GM19324 (cell line): ENCODE measurements at regions not wholly inside any gene's neighbourhood (a gene's known extent, or its start where the extent isn't known, plus 50 kb on each side); places are given as distances from the start of the nearest gene placed in this dataset.

Experiments used
- ATAC-seq: cut with Tn5 transposase; IDR thresholded peaks from one replicate; pipeline ENCODE4 v1.9.1; 2021; ENCODE audit warnings: mild to moderate bottlenecking, moderate library complexity; ENCODE audit not compliant: unreplicated experiment, low FRiP score

DNA sequence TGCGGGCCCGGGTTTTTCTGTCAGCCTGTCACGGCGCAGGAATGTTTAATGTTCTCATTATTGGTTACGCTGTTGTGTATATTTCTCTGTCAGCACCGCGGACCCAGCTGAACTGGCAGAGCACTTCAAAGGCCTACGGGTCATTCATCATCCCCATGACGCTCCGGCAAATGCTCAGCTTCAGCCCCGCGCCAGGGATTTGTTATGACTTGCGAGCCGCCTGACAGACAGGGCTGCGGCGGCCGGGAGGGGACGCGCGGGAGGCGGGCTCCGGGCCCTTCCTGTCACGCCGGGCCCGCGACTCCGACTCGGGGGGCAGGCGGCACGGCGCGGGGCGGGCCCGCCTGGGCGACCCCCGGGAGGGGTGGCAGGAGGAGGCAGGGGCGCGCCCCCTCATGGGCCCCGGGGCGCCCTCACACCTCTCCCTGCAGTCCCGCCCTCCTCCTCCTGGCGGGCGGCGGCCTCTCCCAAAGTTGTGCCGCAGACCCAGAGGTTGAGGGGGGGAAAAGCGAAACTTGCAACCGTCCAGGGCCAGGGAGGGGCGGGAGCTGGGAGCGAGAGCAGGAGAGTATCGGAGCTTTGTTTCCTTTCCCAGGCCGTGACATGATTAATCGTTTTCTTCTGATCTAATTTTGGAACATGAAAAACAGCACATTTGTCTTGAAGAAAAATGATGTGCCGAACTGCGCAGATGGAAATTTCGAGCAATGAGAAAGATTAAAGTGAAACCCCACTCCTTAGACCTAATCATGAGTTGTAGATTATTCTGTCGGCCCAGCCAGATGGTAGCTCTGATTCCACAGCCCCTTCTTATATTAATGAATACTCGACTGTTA, 59.3 kb upstream of the COMTD1 start:
- peak; percentile 75 for ATAC-seq

DNA sequence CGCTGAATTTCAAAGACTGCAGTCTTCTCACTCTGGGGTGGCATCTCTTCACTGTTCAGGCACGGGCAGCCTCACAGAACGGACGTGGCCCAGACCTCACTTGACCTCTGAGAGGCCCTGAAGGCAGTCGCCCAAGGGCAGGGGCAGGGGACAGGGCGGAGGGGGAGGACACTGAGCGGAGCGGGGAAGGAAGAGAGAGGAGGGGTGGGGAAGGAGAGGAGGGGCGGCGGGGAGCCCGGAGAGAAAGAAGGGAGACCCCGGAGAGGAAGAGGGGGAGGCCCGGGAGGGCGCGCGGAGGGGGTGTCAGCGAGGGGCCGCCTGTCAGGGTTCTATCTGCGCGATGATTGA, 58.7 kb upstream of the COMTD1 start:
- ATAC-seq, result no peak

DNA sequence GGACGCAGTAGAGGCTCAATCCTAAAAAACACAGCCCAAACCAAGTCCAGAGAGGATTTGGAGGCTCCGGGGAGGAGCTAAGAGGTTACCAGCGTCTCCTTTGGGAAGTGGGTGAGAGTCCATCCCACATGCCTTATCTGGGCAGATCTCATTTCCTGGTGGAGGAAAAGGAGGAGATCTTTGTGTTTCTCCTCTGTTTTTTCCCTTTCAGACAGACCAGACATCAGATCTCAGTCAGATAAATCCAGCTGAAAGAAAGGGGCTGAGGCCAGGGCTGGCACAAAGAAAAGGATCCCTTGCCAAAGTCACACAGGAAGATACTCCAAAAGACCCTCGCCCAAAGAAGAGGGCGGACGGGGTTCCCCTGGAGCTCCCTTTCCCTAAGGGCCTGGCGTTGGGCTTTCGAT, 58.3 kb upstream of the COMTD1 start:
- ATAC-seq, result no peak

DNA sequence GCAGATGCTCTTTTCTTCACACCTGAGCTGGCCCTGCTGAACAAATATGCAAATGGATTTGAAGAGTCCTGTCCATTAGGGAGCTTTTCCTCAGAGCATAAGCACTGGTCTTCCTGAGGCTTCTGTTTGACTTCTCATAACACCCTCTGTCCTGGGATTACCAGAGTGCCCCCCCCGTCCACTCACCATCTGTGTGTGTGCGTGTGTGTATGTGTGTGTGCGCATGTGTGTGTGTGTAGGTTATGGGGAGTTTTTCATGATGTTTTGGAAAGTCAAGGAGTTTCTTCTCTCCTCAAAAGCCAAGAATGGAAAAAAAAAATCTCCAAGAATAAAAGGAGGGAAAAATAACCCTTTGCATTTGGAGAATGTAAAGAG, 57.7 kb upstream of the COMTD1 start:
- no peak for ATAC-seq

DNA sequence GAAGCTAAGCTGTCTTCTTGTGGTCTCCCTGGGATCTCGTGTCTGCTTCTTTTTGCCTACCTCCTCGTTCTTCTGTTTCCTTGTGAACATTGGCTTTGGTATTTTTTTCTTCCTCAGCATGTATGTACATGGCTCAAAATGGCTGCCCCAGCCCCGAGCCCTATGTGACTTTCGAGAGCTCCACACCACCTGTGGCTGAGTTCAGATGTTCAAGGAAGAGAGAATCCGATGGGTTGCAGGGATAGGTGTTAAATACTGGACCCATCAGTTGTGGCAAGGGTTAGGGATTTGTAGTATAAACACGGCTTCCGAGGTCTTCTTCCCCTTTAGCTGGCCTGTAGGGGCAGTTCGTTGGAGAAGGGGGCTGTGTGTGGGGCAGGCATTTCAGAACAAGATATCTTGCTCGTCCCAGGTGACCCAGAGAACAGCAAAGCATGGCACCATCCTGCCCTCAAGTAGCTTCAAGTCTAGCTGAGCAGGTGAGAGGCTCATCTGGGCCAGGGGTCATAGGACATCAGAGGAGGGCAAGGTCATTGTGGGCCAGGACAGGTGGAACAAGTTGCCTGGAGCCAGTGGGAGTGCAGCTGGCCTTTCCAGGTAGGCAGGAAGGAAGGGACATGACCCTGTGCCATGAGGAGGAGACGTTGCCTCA, 57.2 kb upstream of the COMTD1 start:
- ATAC-seq, result no peak

DNA sequence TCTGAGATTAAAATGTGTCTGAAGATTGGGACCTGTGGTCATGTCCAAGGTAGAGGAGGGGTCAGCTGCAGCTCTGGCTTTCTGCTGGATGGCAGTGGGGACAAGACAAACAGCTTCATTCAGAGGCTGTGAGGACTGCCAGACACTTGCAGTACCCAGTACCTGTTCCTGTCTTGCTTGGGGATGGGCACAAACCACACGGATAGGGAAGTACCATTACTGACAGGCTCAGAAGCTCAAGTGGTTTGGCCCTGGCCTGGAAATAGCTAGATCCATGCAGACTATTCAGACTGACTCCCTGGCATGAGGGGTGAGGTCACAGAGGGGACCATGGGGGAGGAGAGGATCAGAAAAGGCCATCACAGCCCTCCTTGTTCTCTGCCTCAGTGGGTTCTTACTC, 56.0 kb upstream of the COMTD1 start:
- no peak for ATAC-seq

DNA sequence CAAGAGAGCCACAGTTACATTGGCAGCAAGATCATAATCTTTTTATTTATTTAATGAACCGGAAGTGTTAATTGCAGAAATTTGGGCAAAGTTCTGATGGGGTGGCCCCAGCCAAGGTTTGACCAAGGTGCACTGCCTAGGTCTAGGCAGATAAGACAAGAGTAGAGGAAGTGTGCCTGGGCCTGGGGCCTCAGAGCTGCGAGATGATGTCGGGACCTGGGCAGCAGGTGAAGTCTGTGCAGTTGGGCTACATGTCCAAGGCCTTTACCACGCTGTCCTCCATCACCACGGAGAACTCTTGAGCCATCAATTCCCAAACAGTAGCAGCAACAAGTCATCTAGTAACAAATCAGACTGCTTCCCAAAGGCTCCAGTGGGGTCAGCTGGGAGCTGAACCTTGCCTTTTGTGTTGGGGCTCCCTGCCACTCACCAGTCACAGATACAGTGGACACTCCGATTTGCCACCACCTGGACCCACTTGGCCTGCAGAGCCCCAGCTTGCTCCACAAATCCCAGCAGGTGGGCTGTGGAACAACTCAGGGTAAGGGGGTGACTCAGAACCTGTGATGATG, 52.5 kb upstream of the COMTD1 start:
- ATAC-seq, result no peak

DNA sequence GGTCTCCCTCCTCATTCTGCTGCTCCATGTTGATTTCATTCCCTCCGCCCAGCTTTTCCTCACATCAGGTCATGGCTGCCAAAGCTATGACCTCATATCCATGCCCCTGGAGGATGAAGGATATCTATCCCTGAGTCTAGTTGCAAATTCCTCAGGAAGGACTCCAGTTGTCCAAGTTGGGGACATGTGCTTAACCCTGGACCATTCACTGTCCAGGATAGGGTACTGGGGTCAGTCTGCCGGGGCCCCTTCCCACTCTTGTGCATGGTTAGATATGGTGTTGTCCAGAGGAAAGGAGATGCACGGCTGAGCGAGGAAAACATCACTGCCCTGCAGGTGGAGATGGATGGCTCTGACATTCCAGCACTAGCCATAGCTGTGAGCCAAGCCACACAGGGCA, 51.9 kb upstream of the COMTD1 start:
- no peak for ATAC-seq

DNA sequence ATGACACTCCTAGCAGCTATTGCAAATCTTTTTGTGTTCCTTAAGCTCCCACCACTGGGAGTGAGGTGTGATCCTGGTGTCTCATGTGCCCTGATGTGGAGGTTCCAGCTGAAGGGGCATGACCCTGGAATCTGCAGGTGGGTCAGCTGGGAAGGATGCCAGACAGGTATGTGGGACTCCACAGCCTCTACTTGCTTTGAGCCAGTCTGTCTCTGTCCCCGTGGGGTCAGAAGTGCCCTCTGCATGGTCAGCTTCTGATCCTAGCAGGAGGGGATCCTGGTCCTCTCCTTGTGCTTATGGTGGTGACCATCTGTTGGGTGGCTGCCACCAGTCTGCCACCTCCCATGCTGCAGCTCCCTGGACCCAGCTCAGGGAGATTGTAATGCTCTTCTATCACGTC, 51.1 kb upstream of the COMTD1 start:
- no peak for ATAC-seq
